ENCODE measurements at regions not wholly inside any gene's neighbourhood (a gene's known extent, or its start where the extent isn't known, plus 50 kb on each side); places are given as distances from the start of the nearest gene placed in this dataset.

DNA sequence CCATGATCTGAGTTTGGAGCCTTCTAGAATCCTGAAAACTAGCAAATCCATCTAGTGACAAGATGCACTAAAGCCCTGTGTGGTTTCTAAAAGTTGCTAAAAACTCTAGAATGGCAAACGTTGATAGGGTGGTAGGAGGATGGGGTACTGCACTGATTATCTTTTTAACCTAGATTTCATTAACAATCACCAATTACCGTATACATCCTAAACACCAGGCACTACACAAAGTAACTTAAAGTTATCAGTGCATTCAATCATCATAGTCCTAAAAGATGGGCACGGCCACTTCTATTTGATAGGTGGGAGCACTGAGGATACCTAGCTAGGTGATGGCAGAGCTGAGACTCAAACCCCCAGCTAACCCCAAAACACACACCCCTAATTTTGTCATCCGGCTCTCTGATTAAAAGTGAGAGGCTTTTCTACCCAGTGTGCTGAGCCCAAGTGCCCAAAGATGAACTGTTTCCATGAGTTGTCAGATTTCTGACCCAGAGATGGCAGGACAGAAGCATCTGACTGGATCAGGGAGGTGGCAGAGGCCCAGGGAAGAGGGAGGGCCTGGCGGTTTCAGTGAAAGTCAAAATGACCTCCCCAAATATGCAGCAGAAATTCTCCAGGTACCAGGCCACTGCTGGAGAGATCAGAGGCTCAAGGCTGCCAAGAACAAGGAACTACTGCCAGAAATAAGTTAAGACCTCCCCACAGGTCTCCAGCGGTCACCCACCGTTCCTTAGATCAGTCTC lies 396.8 kb downstream of the SOX9 start:
- TF ChIP-seq, protein P1, sequence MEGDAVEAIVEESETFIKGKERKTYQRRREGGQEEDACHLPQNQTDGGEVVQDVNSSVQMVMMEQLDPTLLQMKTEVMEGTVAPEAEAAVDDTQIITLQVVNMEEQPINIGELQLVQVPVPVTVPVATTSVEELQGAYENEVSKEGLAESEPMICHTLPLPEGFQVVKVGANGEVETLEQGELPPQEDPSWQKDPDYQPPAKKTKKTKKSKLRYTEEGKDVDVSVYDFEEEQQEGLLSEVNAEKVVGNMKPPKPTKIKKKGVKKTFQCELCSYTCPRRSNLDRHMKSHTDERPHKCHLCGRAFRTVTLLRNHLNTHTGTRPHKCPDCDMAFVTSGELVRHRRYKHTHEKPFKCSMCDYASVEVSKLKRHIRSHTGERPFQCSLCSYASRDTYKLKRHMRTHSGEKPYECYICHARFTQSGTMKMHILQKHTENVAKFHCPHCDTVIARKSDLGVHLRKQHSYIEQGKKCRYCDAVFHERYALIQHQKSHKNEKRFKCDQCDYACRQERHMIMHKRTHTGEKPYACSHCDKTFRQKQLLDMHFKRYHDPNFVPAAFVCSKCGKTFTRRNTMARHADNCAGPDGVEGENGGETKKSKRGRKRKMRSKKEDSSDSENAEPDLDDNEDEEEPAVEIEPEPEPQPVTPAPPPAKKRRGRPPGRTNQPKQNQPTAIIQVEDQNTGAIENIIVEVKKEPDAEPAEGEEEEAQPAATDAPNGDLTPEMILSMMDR (conservative IDR thresholded peaks at IDR 0.05; ENCODE audit: low read depth, low read length): no peak
- no peak for TF ChIP-seq EZH2 (IDR thresholded peaks at IDR 0.05; ENCODE audit: borderline replicate concordance, low read depth, low read length, poor library complexity, severe bottlenecking)

Data from A673 (cell line).